H1 (cell line): ENCODE measurements at regions not wholly inside any gene's neighbourhood (a gene's known extent, or its start where the extent isn't known, plus 50 kb on each side); places are given as distances from the start of the nearest gene placed in this dataset.

Source experiments
- CTCF ChIA-PET: fragments of 300-600 bp; sonication (Branson Sonifier 250); formaldehyde crosslinking; loops from one replicate; lab custom pipeline; 2021; ENCODE audit not compliant: partially characterized antibody; lab: Charles Lee
- POLR2A ChIA-PET: fragments of 300-600 bp; sonication (Branson Sonifier 250); formaldehyde crosslinking; loops from one replicate; lab custom pipeline; 2021; ENCODE audit warnings: inconsistent platforms; ENCODE audit not compliant: partially characterized antibody; lab: Charles Lee
- DNase-seq, 2 experiments: peaks; one replicate each; pipeline versions ENCODE4 v3.0.0 to v3.0.0-alpha.2; 2010 to 2022; ENCODE audit warnings: low spot score in 2 of 2, low read depth in 1 of 2, mixed read lengths in 1 of 2
- FAIRE-seq: peaks from 2 replicates; lab custom pipeline; 2011; peaks lifted over from hg19 to GRCh38; lab: Jason Lieb, UNC
- H2AFZ ChIP-seq: 2 replicates; pipeline ENCODE4 v1.8.1; 2012; ENCODE audit warnings: low read length, inconsistent platforms
- H2AK5ac ChIP-seq: 2 replicates; pipeline ENCODE4 v1.6.1; 2013; ENCODE audit warnings: low read depth, low read length
- H2BK120ac ChIP-seq: replicated peaks from 2 replicates; pipeline ENCODE3; 2013; ENCODE audit warnings: low read depth, low read length, inconsistent platforms
- H2BK12ac ChIP-seq: 2 replicates; pipeline ENCODE4 v1.6.1; 2013; ENCODE audit warnings: low read depth, low read length
- H2BK15ac ChIP-seq: 2 replicates; pipeline ENCODE4 v1.6.1; 2013; ENCODE audit warnings: low read length
- H2BK20ac ChIP-seq: 2 replicates; pipeline ENCODE4 v1.6.1; 2013; ENCODE audit warnings: low read length
- H2BK5ac ChIP-seq: 2 replicates; pipeline ENCODE4 v1.6.1; 2013; ENCODE audit warnings: low read depth, low read length
- H3K14ac ChIP-seq: 2 replicates; pipeline ENCODE4 v1.6.1; 2013; ENCODE audit warnings: inconsistent platforms; ENCODE audit not compliant: insufficient read length
- H3K18ac ChIP-seq: 2 replicates; pipeline ENCODE4 v1.6.1; 2013; ENCODE audit warnings: low read length; ENCODE audit errors: extremely low read depth
- H3K23ac ChIP-seq: 2 replicates; pipeline ENCODE4 v1.6.1; 2013; ENCODE audit warnings: inconsistent platforms; ENCODE audit not compliant: insufficient read length
- H3K23me2 ChIP-seq: 2 replicates; pipeline ENCODE4 v1.6.1; 2013; ENCODE audit warnings: low read depth, low read length
- H3K27ac ChIP-seq: 2 replicates; pipeline ENCODE4 v1.6.1; 2011; ENCODE audit warnings: low read depth, low read length, inconsistent platforms
- H3K27me3 ChIP-seq, 4 experiments: replicated peaks in 1 of 4; 1 replicate in 1 of 4; 2 replicates in 3 of 4; pipeline versions ENCODE4 v1.6.1 to v1.8.1; 2011 to 2013; ENCODE audit warnings: low read length in 3 of 4, mild to moderate bottlenecking in 3 of 4, inconsistent platforms in 2 of 4, mixed read lengths in 2 of 4, moderate library complexity in 1 of 4; ENCODE audit not compliant: control insufficient read depth in 3 of 4, insufficient read depth in 3 of 4; ENCODE audit errors: extremely low read depth in 1 of 4
- H3K36me3 ChIP-seq, 4 experiments: 2 replicates each; pipeline versions ENCODE4 v1.6.1 to v1.8.1; 2011 to 2013; ENCODE audit warnings: mild to moderate bottlenecking in 4 of 4, low read length in 3 of 4, moderate library complexity in 2 of 4, control low read depth in 1 of 4, inconsistent platforms in 1 of 4; ENCODE audit not compliant: insufficient read depth in 4 of 4, control insufficient read depth in 2 of 4
- H3K4ac ChIP-seq: replicated peaks from 2 replicates; pipeline ENCODE3; 2013; ENCODE audit warnings: low read length, low read depth, mixed read lengths, inconsistent platforms; ENCODE audit not compliant: insufficient read length
- H3K4me1 ChIP-seq, 4 experiments: replicated peaks in 1 of 4; 1 replicate in 1 of 4; 2 replicates in 3 of 4; pipeline versions ENCODE4 v1.6.1 to v1.8.1; 2011 to 2013; ENCODE audit warnings: low read length in 3 of 4, inconsistent platforms in 2 of 4, mixed read lengths in 1 of 4; ENCODE audit not compliant: insufficient read depth in 4 of 4, control insufficient read depth in 3 of 4
- H3K4me2 ChIP-seq, 2 experiments: 2 replicates each; pipeline versions ENCODE4 v1.6.1 to v1.8.1; 2011 to 2013; ENCODE audit warnings: low read depth in 2 of 2, low read length in 2 of 2, control low read depth in 1 of 2, inconsistent platforms in 1 of 2, mild to moderate bottlenecking in 1 of 2; ENCODE audit not compliant: insufficient read depth in 1 of 2
- H3K4me3 ChIP-seq, 4 experiments: fragments of 200-600, 300-600 bp in 1 of 4; sonication (generic), shearing (Covaris generic), sonication (Bioruptor Twin) in 1 of 4; 2 replicates each; pipeline versions ENCODE4 v1.5.1 to v1.8.1; 2011 to 2016; ENCODE audit warnings: low read length in 4 of 4, low read depth in 3 of 4, control low read depth in 2 of 4, inconsistent platforms in 2 of 4, mild to moderate bottlenecking in 2 of 4, mixed read lengths in 1 of 4, moderate library complexity in 1 of 4; ENCODE audit not compliant: insufficient read depth in 2 of 4; ENCODE audit errors: extremely low read depth in 1 of 4
- H3K56ac ChIP-seq: replicated peaks from 2 replicates; pipeline ENCODE3; 2013; ENCODE audit warnings: low read depth, mild to moderate bottlenecking, mixed read lengths, low read length, inconsistent platforms; ENCODE audit not compliant: insufficient read length
- H3K79me1 ChIP-seq: 2 replicates; pipeline ENCODE4 v1.6.1; 2013; ENCODE audit warnings: low read depth, low read length, control low read depth
- H3K79me2 ChIP-seq, 2 experiments: 2 replicates each; pipeline versions ENCODE4 v1.6.1 to v1.8.1; 2012 to 2013; ENCODE audit warnings: low read length in 2 of 2, mild to moderate bottlenecking in 2 of 2, inconsistent platforms in 1 of 2; ENCODE audit not compliant: insufficient read depth in 2 of 2, control insufficient read depth in 1 of 2
- H3K9ac ChIP-seq, 4 experiments: replicated peaks in 1 of 4; 1 replicate in 1 of 4; 2 replicates in 3 of 4; pipeline versions ENCODE4 v1.6.1 to v1.8.1; 2011 to 2013; ENCODE audit warnings: low read depth in 3 of 4, low read length in 3 of 4, control low read depth in 2 of 4, mild to moderate bottlenecking in 2 of 4, moderate library complexity in 2 of 4, inconsistent platforms in 1 of 4; ENCODE audit errors: extremely low read depth in 1 of 4
- H3K9me3 ChIP-seq, 2 experiments: 2 replicates each; pipeline versions ENCODE4 v1.6.1 to v1.8.1; 2012 to 2013; ENCODE audit warnings: mild to moderate bottlenecking in 2 of 2, moderate library complexity in 2 of 2, control low read depth in 1 of 2, inconsistent platforms in 1 of 2, low read depth in 1 of 2, low read length in 1 of 2, mixed read lengths in 1 of 2; ENCODE audit not compliant: insufficient read depth in 2 of 2
- H4K20me1 ChIP-seq, 2 experiments: replicated peaks in 1 of 2; 2 replicates each; pipeline versions ENCODE3 to v1.8.1; 2011 to 2013; ENCODE audit warnings: inconsistent platforms in 2 of 2, low read length in 2 of 2, mild to moderate bottlenecking in 1 of 2; ENCODE audit not compliant: insufficient read depth in 2 of 2, control insufficient read depth in 1 of 2
- H4K5ac ChIP-seq: 2 replicates; pipeline ENCODE4 v1.6.1; 2013; ENCODE audit warnings: low read length, low read depth, mixed read lengths, inconsistent platforms; ENCODE audit not compliant: insufficient read length
- H4K8ac ChIP-seq: 2 replicates; pipeline ENCODE4 v1.8.0; 2013; ENCODE audit warnings: mild to moderate bottlenecking, moderate library complexity, low read length, inconsistent platforms; ENCODE audit not compliant: insufficient read depth; ENCODE audit errors: extremely low read depth
- H4K91ac ChIP-seq: replicated peaks from 2 replicates; pipeline ENCODE3; 2013; ENCODE audit warnings: low read length, mixed read lengths, inconsistent platforms; ENCODE audit not compliant: insufficient read length
- GTF2F1 ChIP-seq: IDR thresholded peaks from 2 replicates; pipeline ENCODE4 v1.6.1; 2012; ENCODE audit warnings: low read depth, low read length, improper control_type of control experiment, borderline replicate concordance
- KDM5A ChIP-seq: fragments of 200-600 bp; IDR thresholded peaks from 2 replicates; pipeline ENCODE4 v1.7.1; 2012; ENCODE audit warnings: mild to moderate bottlenecking, low read length, inconsistent platforms, mixed read lengths
- TF ChIP-seq, protein P1 (sequence below): IDR thresholded peaks from 2 replicates; pipeline ENCODE4 v1.6.1; 2012; ENCODE audit warnings: inconsistent platforms

DNA sequence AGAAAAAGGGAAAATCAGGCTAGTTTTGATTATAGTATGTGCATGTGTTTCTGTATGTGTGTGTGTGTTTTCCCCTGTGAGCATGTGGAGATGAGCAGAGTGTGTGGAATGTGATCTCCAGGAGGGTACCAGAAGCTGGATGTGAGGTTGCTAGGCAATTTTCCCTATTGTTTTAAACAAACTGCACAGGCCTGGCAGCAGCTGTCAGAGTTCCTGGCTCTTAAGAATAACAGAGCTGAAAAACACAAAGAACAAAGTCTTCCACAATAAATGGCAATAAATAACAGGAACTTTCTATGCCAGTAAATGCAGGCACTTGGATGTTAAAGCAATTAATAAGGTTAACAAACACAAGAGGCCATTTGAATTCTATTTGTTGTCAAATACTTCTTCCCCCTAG, 344.6 kb upstream of the CTSO start:
- no peaks in the 10 kb centered on the region for H3K27me3 ChIP-seq
- H2AK5ac ChIP-seq: no peak overlapping the region
- H2BK20ac ChIP-seq: no peak overlapping the region
- H4K20me1 ChIP-seq: no peaks in the 10 kb centered on the region
- no peak overlapping the region for H2AFZ ChIP-seq
- ChIA-PET CTCF (interaction anchor here (1.9 kb wide), 1 partner anchor 79 kb away, joined by 6 read pairs; no protein-coding TSS in a partner anchor), POLR2A (no interaction called here)
- H3K27ac ChIP-seq: no peak overlapping the region
- H3K79me1 ChIP-seq: no peaks in the 10 kb centered on the region
- no peak overlapping the region for H3K23ac ChIP-seq
- H3K14ac ChIP-seq: no peak overlapping the region
- no peak overlapping the region for H2BK5ac ChIP-seq
- no peak overlapping the region for H4K8ac ChIP-seq
- TF ChIP-seq, protein P1, sequence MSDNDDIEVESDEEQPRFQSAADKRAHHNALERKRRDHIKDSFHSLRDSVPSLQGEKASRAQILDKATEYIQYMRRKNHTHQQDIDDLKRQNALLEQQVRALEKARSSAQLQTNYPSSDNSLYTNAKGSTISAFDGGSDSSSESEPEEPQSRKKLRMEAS: no peak
- TF ChIP-seq GTF2F1: no peak
- TF ChIP-seq KDM5A: no peak
- no peaks in the 10 kb centered on the region for H3K23me2 ChIP-seq
- no peak overlapping the region for H3K18ac ChIP-seq
- no peaks in the 10 kb centered on the region for H3K36me3 ChIP-seq
- H3K4me2 ChIP-seq: no peak overlapping the region
- DNase-seq: no peak
- H3K4me3 ChIP-seq: no peak overlapping the region
- no peak overlapping the region for H2BK15ac ChIP-seq
- H3K4ac ChIP-seq: no peak overlapping the region
- no peak overlapping the region for H4K5ac ChIP-seq
- H3K56ac ChIP-seq: no peak overlapping the region
- no peak overlapping the region for H4K91ac ChIP-seq
- H3K9ac ChIP-seq: no peak overlapping the region
- H2BK12ac ChIP-seq: no peak overlapping the region
- H3K4me1 ChIP-seq: peaks cover 0 to 3% (median 0%) of the 10 kb centered on the region in 4 experiments; a peak in 1 of 7 replicates
- H3K79me2 ChIP-seq: no peaks in the 10 kb centered on the region
- no peaks in the 10 kb centered on the region for H3K9me3 ChIP-seq
- FAIRE-seq: no peak
- no peak overlapping the region for H2BK120ac ChIP-seq
